PFSK-1 (cell line): ENCODE measurements at regions not wholly inside any gene's neighbourhood (a gene's known extent, or its start where the extent isn't known, plus 50 kb on each side); places are given as distances from the start of the nearest gene placed in this dataset.

Experiments
- FOXP2 ChIP-seq: optimal IDR thresholded peaks from 2 replicates; pipeline ENCODE3; 2011; ENCODE audit warnings: borderline replicate concordance, control low read depth, inconsistent platforms; ENCODE audit not compliant: insufficient read depth; ENCODE audit errors: extremely low read length, extremely low read depth
- POLR2AphosphoS5 ChIP-seq: IDR thresholded peaks from 2 replicates; pipeline ENCODE4 v1.6.1; 2012; ENCODE audit warnings: low read depth, mild to moderate bottlenecking, control low read depth, low read length, moderate library complexity
- REST ChIP-seq, 2 experiments: IDR thresholded peaks; 2 replicates each; pipeline versions ENCODE4 v1.6.1 to v1.8.0; 2011 to 2012; ENCODE audit warnings: low read depth in 2 of 2, low read length in 2 of 2, control low read depth in 1 of 2, inconsistent platforms in 1 of 2, mild to moderate bottlenecking in 1 of 2, moderate library complexity in 1 of 2; ENCODE audit not compliant: insufficient read depth in 1 of 2
- SIN3A ChIP-seq: IDR thresholded peaks from 2 replicates; pipeline ENCODE4 v1.6.1; 2012; ENCODE audit warnings: mild to moderate bottlenecking, low read length, moderate library complexity, borderline replicate concordance; ENCODE audit not compliant: insufficient read depth
- TAF1 ChIP-seq: IDR thresholded peaks from 2 replicates; pipeline ENCODE4 v1.6.1; 2012; ENCODE audit warnings: low read length, control low read depth, borderline replicate concordance; ENCODE audit not compliant: insufficient read depth

- TF ChIP-seq REST (IDR thresholded peaks at IDR 0.05; ENCODE audit: insufficient read depth in 1 of 2, low read depth in 2 of 2, low read length in 2 of 2) (no peak), SIN3A (no peak), TAF1 (no peak), POLR2AphosphoS5 (no peak), FOXP2 (no peak)
Measured at GRCh38 chr12:65756267-65756666, 68.0 kb upstream of the HMGA2 start.
